ENCODE measurements at regions not wholly inside any gene's neighbourhood (a gene's known extent, or its start where the extent isn't known, plus 50 kb on each side); places are given as distances from the start of the nearest gene placed in this dataset.

DNA sequence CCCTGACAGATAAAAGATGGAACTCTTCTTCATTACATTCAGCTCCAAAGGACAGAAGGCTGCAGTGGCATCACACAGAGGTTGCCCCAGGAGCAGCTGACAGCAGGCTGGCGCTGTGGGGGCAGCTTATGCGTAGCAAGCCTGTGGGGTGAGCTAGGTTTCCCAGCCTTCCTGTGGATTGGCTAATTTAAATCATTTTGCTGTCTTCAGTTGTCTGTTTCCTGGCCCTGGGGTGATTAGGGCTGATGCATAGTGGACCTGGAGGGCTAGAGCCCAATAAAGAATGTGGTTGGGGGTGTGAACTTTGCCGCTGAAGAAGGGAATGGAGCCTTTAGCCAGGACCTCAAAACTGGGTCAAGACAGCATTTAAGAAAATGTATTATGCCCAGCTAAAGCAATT is 1038.0 kb downstream of the SOCS6 start:
- TF ChIP-seq POLR2A (IDR thresholded peaks at IDR 0.05), result no peak
- TF ChIP-seq, protein P1, sequence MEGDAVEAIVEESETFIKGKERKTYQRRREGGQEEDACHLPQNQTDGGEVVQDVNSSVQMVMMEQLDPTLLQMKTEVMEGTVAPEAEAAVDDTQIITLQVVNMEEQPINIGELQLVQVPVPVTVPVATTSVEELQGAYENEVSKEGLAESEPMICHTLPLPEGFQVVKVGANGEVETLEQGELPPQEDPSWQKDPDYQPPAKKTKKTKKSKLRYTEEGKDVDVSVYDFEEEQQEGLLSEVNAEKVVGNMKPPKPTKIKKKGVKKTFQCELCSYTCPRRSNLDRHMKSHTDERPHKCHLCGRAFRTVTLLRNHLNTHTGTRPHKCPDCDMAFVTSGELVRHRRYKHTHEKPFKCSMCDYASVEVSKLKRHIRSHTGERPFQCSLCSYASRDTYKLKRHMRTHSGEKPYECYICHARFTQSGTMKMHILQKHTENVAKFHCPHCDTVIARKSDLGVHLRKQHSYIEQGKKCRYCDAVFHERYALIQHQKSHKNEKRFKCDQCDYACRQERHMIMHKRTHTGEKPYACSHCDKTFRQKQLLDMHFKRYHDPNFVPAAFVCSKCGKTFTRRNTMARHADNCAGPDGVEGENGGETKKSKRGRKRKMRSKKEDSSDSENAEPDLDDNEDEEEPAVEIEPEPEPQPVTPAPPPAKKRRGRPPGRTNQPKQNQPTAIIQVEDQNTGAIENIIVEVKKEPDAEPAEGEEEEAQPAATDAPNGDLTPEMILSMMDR (IDR thresholded peaks at IDR 0.05 in 4 of 5, conservative IDR thresholded peaks at IDR 0.05 in 1 of 5), result no peak
